ENCODE measurements at regions not wholly inside any gene's neighbourhood (a gene's known extent, or its start where the extent isn't known, plus 50 kb on each side); places are given as distances from the start of the nearest gene placed in this dataset.
"Not testable (repeated sequence)": the region's sequence is repeated elsewhere in the genome, so short reads cannot be mapped to it uniquely, and the experiment has no call there.

GRCh38 chr5:179497636-179498340 lies 52.6 kb upstream of the RUFY1 start:
- no peak for DNase-seq

GRCh38 chr5:179495906-179496455 lies 54.4 kb upstream of the RUFY1 start:
- DNase-seq, result no peak

DNA sequence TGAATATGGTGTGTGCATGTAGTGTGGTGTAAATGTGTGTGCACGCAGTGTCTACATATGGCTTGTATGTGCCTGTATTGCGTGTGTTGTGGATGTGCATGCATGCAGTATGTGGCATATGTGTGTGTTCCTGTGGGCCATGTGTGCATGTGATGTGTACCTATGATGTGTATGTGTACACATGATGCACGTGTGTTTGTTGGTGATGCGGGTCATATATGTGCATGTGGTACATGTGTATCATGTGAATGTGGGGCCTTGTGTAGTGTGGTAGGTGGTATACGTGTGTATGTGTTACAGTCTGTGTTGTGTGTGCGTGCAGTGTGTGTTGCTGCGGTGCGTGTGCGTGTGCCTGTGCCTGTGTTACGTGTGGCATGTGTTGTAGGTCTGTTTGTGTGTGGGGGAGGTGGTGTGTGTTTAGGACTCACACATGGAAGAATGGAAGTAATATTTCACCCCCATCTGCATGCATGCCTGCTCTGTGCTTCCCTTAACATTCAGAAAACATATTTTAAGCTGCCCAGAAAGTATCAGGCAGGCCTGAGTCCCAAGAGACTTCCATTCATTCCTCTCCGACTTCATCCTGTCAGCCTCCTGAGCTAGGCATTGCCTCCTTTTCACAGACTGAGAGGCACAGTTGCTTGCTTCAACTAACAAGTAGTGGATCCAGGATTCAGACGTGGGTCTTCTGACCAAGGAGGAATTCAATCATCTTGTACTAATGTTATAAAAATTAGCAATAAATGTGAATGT lies 55.4 kb upstream of the RUFY1 start:
- no peak for DNase-seq

GRCh38 chr5:179488975-179489374 lies 61.4 kb upstream of the RUFY1 start:
- DNase-seq, result no peak

DNA sequence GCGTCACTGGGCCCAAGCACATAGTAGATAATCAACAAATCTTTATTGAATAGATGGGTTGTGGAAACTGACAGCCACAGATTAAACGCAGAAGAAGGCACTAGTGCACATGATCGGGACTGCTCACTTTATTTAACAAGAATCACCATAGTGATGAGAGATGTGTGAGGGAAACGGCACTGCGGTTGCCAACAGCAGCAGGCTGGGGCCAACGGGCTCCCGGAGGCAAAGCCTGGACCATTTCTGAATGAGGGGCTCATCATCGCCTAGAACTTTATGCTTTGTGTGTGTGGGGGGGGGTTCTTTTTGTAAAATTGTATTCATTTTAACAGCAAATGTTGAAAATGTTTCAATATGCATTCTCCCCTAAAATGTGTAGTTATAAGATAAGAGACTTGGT lies 61.9 kb upstream of the RUFY1 start:
- DNase-seq, result no peak

DNA sequence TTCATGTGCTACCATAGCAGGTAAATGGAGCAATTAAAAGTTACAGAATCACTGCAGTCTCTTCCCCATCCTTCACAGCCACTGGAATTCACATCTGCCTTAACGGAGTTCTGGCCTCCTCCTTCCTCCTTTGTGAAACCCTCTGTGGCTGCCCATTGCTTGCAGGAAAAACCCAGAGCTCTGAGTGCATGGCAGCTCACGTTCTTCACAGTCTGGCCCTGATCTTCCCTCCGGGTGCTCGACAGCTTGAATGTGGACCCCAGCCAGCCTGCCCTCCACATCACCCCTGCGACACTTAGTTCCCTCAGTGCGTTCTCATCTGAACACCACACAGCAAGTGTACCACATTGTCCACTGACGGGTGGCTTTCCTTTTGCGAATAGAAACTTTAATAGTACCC lies 63.2 kb upstream of the RUFY1 start:
- no peak for DNase-seq

- peak; percentile 40 for DNase-seq
Measured at GRCh38 chr5:179486596-179487051, 63.7 kb upstream of the RUFY1 start.

GRCh38 chr5:179485845-179486575 lies 64.3 kb upstream of the RUFY1 start:
- DNase-seq, result no peak

DNA sequence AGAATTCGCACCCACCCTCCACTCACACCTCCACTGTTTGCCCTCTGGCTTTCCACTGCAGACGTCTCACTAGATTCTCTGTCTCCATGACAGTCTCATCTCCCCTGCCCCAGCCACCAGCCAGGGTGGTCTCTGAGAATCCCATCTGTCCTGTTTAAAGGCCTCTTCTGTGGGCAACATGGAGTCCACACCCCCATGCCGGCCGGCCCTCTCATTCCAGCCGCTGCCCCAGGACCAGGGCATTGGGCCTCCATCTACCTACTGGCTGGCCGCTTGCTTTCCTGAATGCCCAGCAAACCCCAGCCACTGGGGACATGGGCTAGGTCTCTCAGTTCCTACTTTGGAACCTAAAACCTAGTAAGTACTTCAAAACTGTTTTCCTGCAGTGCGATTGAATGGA lies 65.6 kb upstream of the RUFY1 start:
- no peak for DNase-seq

GRCh38 chr5:179484201-179484600 lies 66.2 kb upstream of the RUFY1 start:
- no peak for DNase-seq

- no peak for DNase-seq
Measured at GRCh38 chr5:179478624-179479023, 71.7 kb upstream of the RUFY1 start.

GRCh38 chr5:179475208-179475751 lies 75.1 kb upstream of the RUFY1 start:
- DNase-seq, result no peak

- no peak for DNase-seq
Measured at GRCh38 chr5:179472641-179473040, 77.7 kb upstream of the RUFY1 start.

DNA sequence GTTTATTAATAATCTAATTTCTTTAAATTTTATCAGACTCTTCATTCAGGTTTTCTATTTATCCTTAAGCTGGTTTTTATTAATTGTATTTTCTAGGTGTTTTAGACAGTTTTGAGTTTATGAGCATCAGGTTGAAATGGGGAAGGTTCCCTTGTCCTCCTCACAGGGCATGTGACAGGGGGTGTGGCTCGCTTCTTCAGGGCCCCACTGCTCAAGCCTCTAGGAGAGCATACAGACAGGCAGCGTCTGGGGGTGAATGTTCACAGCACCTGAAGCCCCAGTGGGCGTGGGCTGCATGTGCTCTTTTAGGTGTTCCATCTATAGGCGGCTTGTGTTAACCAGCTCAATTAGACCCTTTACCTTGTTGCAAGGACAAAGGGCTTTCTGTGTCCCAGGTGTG lies 78.2 kb upstream of the RUFY1 start:
- no peak for DNase-seq

DNA sequence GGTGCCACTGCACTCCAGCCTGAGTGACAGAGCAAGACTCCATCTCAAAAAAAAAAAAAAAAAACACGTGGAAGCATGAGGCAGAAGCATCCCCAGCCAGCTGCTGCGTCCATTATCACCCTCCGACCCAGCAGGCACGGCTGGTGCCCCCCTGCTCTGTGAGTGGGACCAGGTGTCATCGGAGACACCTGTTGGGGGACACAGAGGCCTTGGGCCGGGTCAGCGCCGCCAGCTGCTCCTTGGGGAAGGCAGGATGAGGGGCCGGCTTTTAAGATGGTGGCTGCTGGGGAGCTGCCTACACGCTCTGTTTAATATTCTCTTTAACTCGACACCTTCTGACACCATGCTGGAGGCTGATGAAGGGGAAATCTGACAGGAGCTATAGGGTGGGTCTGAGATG lies 80.2 kb upstream of the RUFY1 start:
- no peak for DNase-seq

DNA sequence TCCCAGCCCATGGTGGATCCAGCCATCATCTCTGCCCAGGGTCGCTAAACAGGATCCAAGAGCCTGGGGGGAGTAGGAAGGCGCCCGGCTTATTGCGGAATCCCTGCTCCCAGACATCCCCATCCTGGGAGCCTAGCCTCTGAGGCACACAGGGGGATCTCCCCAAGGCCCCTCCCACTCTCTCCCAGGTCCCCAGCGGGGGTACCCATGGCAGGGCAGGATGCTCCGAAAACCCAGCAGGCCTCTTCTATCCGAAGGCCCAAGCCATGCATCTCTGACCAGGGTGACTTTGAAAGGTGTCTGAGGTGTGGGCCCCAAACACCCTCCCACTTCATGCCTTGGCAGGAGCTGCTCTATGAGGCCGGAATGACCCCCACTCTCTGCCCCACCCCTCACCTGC lies 81.7 kb upstream of the RUFY1 start:
- no peak for DNase-seq

DNA sequence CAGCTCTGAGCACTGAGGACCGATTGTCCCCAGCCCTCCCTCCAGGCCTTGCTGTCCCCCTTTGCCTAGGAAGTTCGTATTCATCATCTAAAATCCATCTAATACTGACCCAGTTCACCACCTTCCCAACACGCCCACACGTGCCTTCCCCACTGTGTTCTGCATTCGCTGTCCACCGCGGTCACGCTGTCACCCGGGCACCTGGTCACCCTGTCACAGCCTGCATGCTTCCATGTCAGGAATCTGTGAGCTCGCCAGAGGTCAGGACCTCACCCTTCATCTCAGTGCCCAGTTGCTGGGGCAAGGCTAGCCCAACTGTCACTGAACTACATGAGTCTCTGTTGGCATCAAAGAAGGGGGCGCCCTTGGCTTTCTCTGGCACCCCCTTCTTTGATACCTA lies 82.9 kb upstream of the RUFY1 start:
- no peak for DNase-seq

- no peak for DNase-seq
Measured at GRCh38 chr5:179464631-179465030, 85.7 kb upstream of the RUFY1 start.

GRCh38 chr5:179462040-179462439 lies 88.3 kb upstream of the RUFY1 start:
- no peak for DNase-seq

DNA sequence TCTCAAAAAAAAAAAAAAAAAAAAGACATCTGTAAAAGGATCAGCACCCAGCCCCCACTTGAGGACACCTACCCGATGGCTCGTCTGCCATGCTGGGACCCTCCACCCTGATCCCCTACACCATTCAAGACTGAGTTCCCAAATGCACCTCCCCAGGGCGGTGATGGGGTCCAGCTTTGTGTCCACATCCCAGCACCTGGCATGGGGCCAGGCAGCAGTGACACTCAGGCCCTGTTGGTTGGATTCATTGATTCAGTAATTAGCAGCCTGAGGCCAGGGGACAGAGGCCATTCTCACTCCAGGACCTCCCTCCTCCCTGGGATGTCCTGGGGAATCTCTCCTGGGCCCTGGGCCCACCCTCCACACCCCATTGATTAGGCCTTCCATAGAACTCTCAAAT lies 88.8 kb upstream of the RUFY1 start:
- DNase-seq, result no peak

GRCh38 chr5:179459771-179460170 lies 90.6 kb upstream of the RUFY1 start:
- no peak for DNase-seq

DNA sequence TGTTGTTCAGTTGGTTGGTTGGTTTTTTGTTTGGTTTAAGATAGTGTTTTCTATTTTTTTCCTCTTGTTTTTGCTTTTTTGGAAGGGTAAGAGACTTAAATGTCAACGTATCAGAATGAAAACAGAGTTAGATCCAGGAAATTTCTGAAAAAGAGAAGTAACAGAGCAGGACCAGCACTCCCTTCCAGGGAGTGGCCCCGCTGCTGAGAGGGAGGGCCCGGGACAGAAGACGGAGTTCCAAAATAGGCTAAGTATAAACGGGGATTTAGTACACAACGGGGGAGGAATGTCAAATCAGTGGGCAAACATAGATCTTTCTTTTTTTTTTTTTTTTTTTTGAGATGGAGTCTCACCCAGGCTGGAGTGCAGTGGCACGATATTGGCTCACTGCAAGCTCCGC lies 92.7 kb upstream of the RUFY1 start:
- no peak for DNase-seq

DNA sequence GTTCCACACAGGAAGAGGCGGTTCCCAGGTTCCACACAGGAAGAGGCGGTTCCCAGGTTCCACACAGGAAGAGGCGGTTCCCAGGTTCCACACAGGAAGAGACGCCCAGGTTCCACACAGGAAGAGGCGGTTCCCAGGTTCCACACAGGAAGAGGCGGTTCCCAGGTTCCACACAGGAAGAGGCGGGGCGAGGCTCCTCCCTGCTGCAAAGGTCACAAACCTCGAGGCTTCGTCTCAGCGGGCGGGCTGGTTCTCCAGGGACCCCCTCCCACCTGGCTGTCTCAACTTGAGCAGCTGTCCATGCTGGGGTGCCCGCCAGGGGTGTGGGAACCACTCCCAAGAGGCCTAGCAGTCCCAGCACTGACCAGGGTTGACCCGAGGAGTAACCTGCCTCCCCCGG lies 94.3 kb upstream of the RUFY1 start:
- DNase-seq, result not testable (repeated sequence)

Measured in NCI-H1417 treated with DMSO at 0.1 percent for 48 hours (cell line).